ENCODE measurements at regions not wholly inside any gene's neighbourhood (a gene's known extent, or its start where the extent isn't known, plus 50 kb on each side); places are given as distances from the start of the nearest gene placed in this dataset.

- peaks cover 3% of the 10 kb centered on the region for H3K4me1 ChIP-seq (ENCODE audit: control insufficient read depth, insufficient read depth, low read length)
- H3K27me3 ChIP-seq (ENCODE audit: control insufficient read depth, insufficient read depth, low read length) = no peaks in the 10 kb centered on the region
- no peak overlapping the region for H3K27ac ChIP-seq (ENCODE audit: low read length)
- no peaks in the 10 kb centered on the region for H3K36me3 ChIP-seq (ENCODE audit: control insufficient read depth, insufficient read depth, low read length)
- WGBS (ENCODE audit: insufficient coverage) = no CpG with 5 or more reads among the region's 4 CpGs
- DNase-seq = peak; percentile 24
- H3K9me3 ChIP-seq (replicated peaks; ENCODE audit: control insufficient read depth, low read depth, low read length) = no peaks in the 10 kb centered on the region
- H3K4me3 ChIP-seq (ENCODE audit: low read length) = no peak overlapping the region
Measured at GRCh38 chr1:239897458-239897857, 194.2 kb upstream of the FMN2 start.

GRCh38 chr1:239898062-239898730, 193.5 kb upstream of the FMN2 start:
- WGBS (ENCODE audit: insufficient coverage) = 2% methylated on average over 6 of the region's 15 CpGs
- no peak overlapping the region for H3K4me3 ChIP-seq (ENCODE audit: low read length)
- DNase-seq = peak; percentile 88

GRCh38 chr1:239899747-239900146, 191.9 kb upstream of the FMN2 start:
- Histone ChIP-seq H3K9me3 (replicated peaks; ENCODE audit: control insufficient read depth, low read depth, low read length) (no peaks in the 10 kb centered on the region), H3K36me3 (ENCODE audit: control insufficient read depth, insufficient read depth, low read length) (no peaks in the 10 kb centered on the region), H3K27ac (ENCODE audit: low read length) (no peak overlapping the region), H3K4me3 (ENCODE audit: low read length) (no peak overlapping the region), H3K27me3 (ENCODE audit: control insufficient read depth, insufficient read depth, low read length) (no peaks in the 10 kb centered on the region), H3K4me1 (ENCODE audit: control insufficient read depth, insufficient read depth, low read length) (peaks cover 3% of the 10 kb centered on the region)
- no CpG with 5 or more reads among the region's 3 CpGs for WGBS (ENCODE audit: insufficient coverage)
- no peak for DNase-seq

More at GRCh38 chr1:239898062-239898730, 193.5 kb upstream of the FMN2 start:
- Histone ChIP-seq H3K9me3 (replicated peaks; ENCODE audit: control insufficient read depth, low read depth, low read length) (no peaks in the 10 kb centered on the region), H3K4me1 (ENCODE audit: control insufficient read depth, insufficient read depth, low read length) (peaks cover 3% of the 10 kb centered on the region), H3K27me3 (ENCODE audit: control insufficient read depth, insufficient read depth, low read length) (no peaks in the 10 kb centered on the region), H3K36me3 (ENCODE audit: control insufficient read depth, insufficient read depth, low read length) (no peaks in the 10 kb centered on the region), H3K27ac (ENCODE audit: low read length) (no peak overlapping the region)

- H3K27ac ChIP-seq (ENCODE audit: low read length) = no peak overlapping the region
- H3K4me1 ChIP-seq (ENCODE audit: control insufficient read depth, insufficient read depth, low read length) = no peaks in the 10 kb centered on the region
- H3K27me3 ChIP-seq (ENCODE audit: control insufficient read depth, insufficient read depth, low read length) = no peaks in the 10 kb centered on the region
- H3K36me3 ChIP-seq (ENCODE audit: control insufficient read depth, insufficient read depth, low read length) = no peaks in the 10 kb centered on the region
- H3K4me3 ChIP-seq (ENCODE audit: low read length) = no peak overlapping the region
- 89% methylated on average over 3 of the region's 5 CpGs for WGBS (ENCODE audit: insufficient coverage)
- no peak for DNase-seq
- H3K9me3 ChIP-seq (replicated peaks; ENCODE audit: control insufficient read depth, low read depth, low read length) = no peaks in the 10 kb centered on the region
Measured at GRCh38 chr1:239906394-239906793, 185.3 kb upstream of the FMN2 start.

GRCh38 chr1:239909898-239910297, 181.8 kb upstream of the FMN2 start:
- Histone ChIP-seq H3K27me3 (ENCODE audit: control insufficient read depth, insufficient read depth, low read length) (no peaks in the 10 kb centered on the region), H3K4me1 (ENCODE audit: control insufficient read depth, insufficient read depth, low read length) (no peaks in the 10 kb centered on the region), H3K27ac (ENCODE audit: low read length) (no peak overlapping the region), H3K36me3 (ENCODE audit: control insufficient read depth, insufficient read depth, low read length) (no peaks in the 10 kb centered on the region), H3K9me3 (replicated peaks; ENCODE audit: control insufficient read depth, low read depth, low read length) (no peaks in the 10 kb centered on the region), H3K4me3 (ENCODE audit: low read length) (no peak overlapping the region)
- 46% methylated on average over 7 of the region's 10 CpGs for WGBS (ENCODE audit: insufficient coverage)
- DNase-seq = peak; percentile 82

- Histone ChIP-seq H3K4me3 (ENCODE audit: low read length) (no peak overlapping the region), H3K36me3 (ENCODE audit: control insufficient read depth, insufficient read depth, low read length) (no peaks in the 10 kb centered on the region), H3K27me3 (ENCODE audit: control insufficient read depth, insufficient read depth, low read length) (no peaks in the 10 kb centered on the region), H3K4me1 (ENCODE audit: control insufficient read depth, insufficient read depth, low read length) (no peaks in the 10 kb centered on the region), H3K27ac (ENCODE audit: low read length) (no peak overlapping the region), H3K9me3 (replicated peaks; ENCODE audit: control insufficient read depth, low read depth, low read length) (no peaks in the 10 kb centered on the region)
- 70% methylated on average over 5 of the region's 6 CpGs for WGBS (ENCODE audit: insufficient coverage)
- peak; percentile 8 for DNase-seq
Measured at GRCh38 chr1:239912471-239912870, 179.2 kb upstream of the FMN2 start.

GRCh38 chr1:239913141-239913585, 178.5 kb upstream of the FMN2 start:
- WGBS (ENCODE audit: insufficient coverage) = no CpG with 5 or more reads among the region's 4 CpGs

GRCh38 chr1:239914751-239915231, 176.9 kb upstream of the FMN2 start:
- H3K4me3 ChIP-seq (ENCODE audit: low read length) = no peak overlapping the region
- H3K27me3 ChIP-seq (ENCODE audit: control insufficient read depth, insufficient read depth, low read length) = no peaks in the 10 kb centered on the region
- no peaks in the 10 kb centered on the region for H3K36me3 ChIP-seq (ENCODE audit: control insufficient read depth, insufficient read depth, low read length)
- no CpG with 5 or more reads among the region's 5 CpGs for WGBS (ENCODE audit: insufficient coverage)
- H3K4me1 ChIP-seq (ENCODE audit: control insufficient read depth, insufficient read depth, low read length) = no peaks in the 10 kb centered on the region
- peak; percentile 81 for DNase-seq
- no peaks in the 10 kb centered on the region for H3K9me3 ChIP-seq (replicated peaks; ENCODE audit: control insufficient read depth, low read depth, low read length)
- H3K27ac ChIP-seq (ENCODE audit: low read length) = no peak overlapping the region

More at GRCh38 chr1:239913141-239913585, 178.5 kb upstream of the FMN2 start:
- no peaks in the 10 kb centered on the region for H3K36me3 ChIP-seq (ENCODE audit: control insufficient read depth, insufficient read depth, low read length)
- DNase-seq = no peak
- no peaks in the 10 kb centered on the region for H3K4me1 ChIP-seq (ENCODE audit: control insufficient read depth, insufficient read depth, low read length)
- H3K9me3 ChIP-seq (replicated peaks; ENCODE audit: control insufficient read depth, low read depth, low read length) = no peaks in the 10 kb centered on the region
- H3K4me3 ChIP-seq (ENCODE audit: low read length) = no peak overlapping the region
- H3K27me3 ChIP-seq (ENCODE audit: control insufficient read depth, insufficient read depth, low read length) = no peaks in the 10 kb centered on the region
- H3K27ac ChIP-seq (ENCODE audit: low read length) = no peak overlapping the region

GRCh38 chr1:239918634-239919033, 173.0 kb upstream of the FMN2 start:
- DNase-seq = no peak
- no peak overlapping the region for H3K4me3 ChIP-seq (ENCODE audit: low read length)
- 66% methylated on average over 2 of the region's 4 CpGs for WGBS (ENCODE audit: insufficient coverage)
- no peaks in the 10 kb centered on the region for H3K9me3 ChIP-seq (replicated peaks; ENCODE audit: control insufficient read depth, low read depth, low read length)
- no peaks in the 10 kb centered on the region for H3K36me3 ChIP-seq (ENCODE audit: control insufficient read depth, insufficient read depth, low read length)
- no peak overlapping the region for H3K27ac ChIP-seq (ENCODE audit: low read length)
- no peaks in the 10 kb centered on the region for H3K27me3 ChIP-seq (ENCODE audit: control insufficient read depth, insufficient read depth, low read length)
- no peaks in the 10 kb centered on the region for H3K4me1 ChIP-seq (ENCODE audit: control insufficient read depth, insufficient read depth, low read length)

- Histone ChIP-seq H3K4me1 (ENCODE audit: control insufficient read depth, insufficient read depth, low read length) (no peaks in the 10 kb centered on the region), H3K36me3 (ENCODE audit: control insufficient read depth, insufficient read depth, low read length) (no peaks in the 10 kb centered on the region), H3K9me3 (replicated peaks; ENCODE audit: control insufficient read depth, low read depth, low read length) (no peaks in the 10 kb centered on the region), H3K27me3 (ENCODE audit: control insufficient read depth, insufficient read depth, low read length) (no peaks in the 10 kb centered on the region), H3K4me3 (ENCODE audit: low read length) (no peak overlapping the region), H3K27ac (ENCODE audit: low read length) (no peak overlapping the region)
- WGBS (ENCODE audit: insufficient coverage) = 67% methylated on average over 1 of the region's 2 CpGs
- DNase-seq = no peak
Measured at GRCh38 chr1:239920214-239920613, 171.5 kb upstream of the FMN2 start.
